Stimulated activated CD4-positive, alpha-beta T cell treated with anti-CD3 and anti-CD28 coated beads, Interleukin-1b, Interleukin-23, amount 100 ng/mL, for 4 hours (primary cell): ENCODE measurements at regions not wholly inside any gene's neighbourhood (a gene's known extent, or its start where the extent isn't known, plus 50 kb on each side); places are given as distances from the start of the nearest gene placed in this dataset.

Source experiments
- DNase-seq, 2 donors: peaks; one replicate each; pipeline ENCODE4 v3.0.0-alpha.2; 2020; ENCODE audit warnings: low read depth in 2 of 2

GRCh38 chr21:28789523-28789922, 203.2 kb downstream of the LTN1 start:
- DNase-seq: no peak

- DNase-seq: no peak
These were observed 204.6 kb downstream of the LTN1 start for GRCh38 chr21:28788030-28788429.

GRCh38 chr21:28783641-28784185, 209.0 kb downstream of the LTN1 start:
- no peak for DNase-seq

- DNase-seq: no peak
These were observed 210.9 kb downstream of the LTN1 start for GRCh38 chr21:28781602-28782276.

- DNase-seq: no peak
These were observed 212.8 kb downstream of the LTN1 start for GRCh38 chr21:28779914-28780313.

- no peak for DNase-seq
These were observed 216.4 kb downstream of the LTN1 start for GRCh38 chr21:28776251-28776650.

- no peak for DNase-seq
These were observed 217.6 kb downstream of the LTN1 start for GRCh38 chr21:28775071-28775470.

- no peak for DNase-seq
These were observed 219.6 kb downstream of the LTN1 start for GRCh38 chr21:28773036-28773435.

GRCh38 chr21:28771790-28772501, 220.7 kb downstream of the LTN1 start:
- DNase-seq: no peak

- DNase-seq: no peak
These were observed 221.6 kb downstream of the LTN1 start for GRCh38 chr21:28770867-28771661.

- no peak for DNase-seq
These were observed 223.0 kb downstream of the LTN1 start for GRCh38 chr21:28769683-28770082.

- DNase-seq: no peak
These were observed 223.9 kb downstream of the LTN1 start for GRCh38 chr21:28768753-28769152.

- no peak for DNase-seq
These were observed 225.2 kb downstream of the LTN1 start for GRCh38 chr21:28767523-28767922.

GRCh38 chr21:28763809-28764418, 228.8 kb downstream of the LTN1 start:
- DNase-seq: no peak

- no peak for DNase-seq
These were observed 230.3 kb downstream of the LTN1 start for GRCh38 chr21:28762357-28762735.

GRCh38 chr21:28761674-28762356, 230.9 kb downstream of the LTN1 start:
- DNase-seq: no peak

GRCh38 chr21:28758883-28759242, 233.8 kb downstream of the LTN1 start:
- no peak for DNase-seq

- no peak for DNase-seq
These were observed 234.4 kb downstream of the LTN1 start for GRCh38 chr21:28758042-28758882.

- DNase-seq: no peak
These were observed 237.8 kb downstream of the LTN1 start for GRCh38 chr21:28754862-28755261.

- DNase-seq: no peak
These were observed 238.5 kb downstream of the LTN1 start for GRCh38 chr21:28754127-28754611.
